ENCODE measurements at regions not wholly inside any gene's neighbourhood (a gene's known extent, or its start where the extent isn't known, plus 50 kb on each side); places are given as distances from the start of the nearest gene placed in this dataset.

DNA sequence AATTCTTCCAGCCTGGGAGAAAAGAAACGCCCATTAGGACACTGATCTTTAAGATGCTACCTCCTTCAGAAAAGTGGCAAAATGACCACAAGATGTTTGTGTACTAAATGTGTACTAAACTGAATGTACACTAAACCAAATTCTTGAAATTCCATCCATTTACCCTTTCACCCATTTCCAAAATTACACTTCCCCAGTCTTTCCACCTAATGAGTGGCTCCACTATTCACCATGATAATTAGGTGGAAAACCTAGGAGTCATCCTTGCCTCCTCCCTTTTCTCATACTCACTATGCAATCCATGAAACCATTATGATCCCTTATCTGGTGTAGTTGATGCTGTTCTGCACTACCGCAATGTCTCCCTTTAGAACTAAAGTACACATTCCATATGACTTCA, 452.1 kb upstream of the THBS1 start:
- intact Hi-C loops (cut with micrococcal nuclease; ENCODE audit: unreplicated experiment) = loop anchor here (5.0 kb wide), 1 partner anchor 454 kb away; the partner anchor contains the start of gene THBS1
- Histone ChIP-seq H3K36me3 (ENCODE audit: insufficient read depth, low read length, poor library complexity, severe bottlenecking) (no peaks in the 10 kb centered on the region), H3K27ac (ENCODE audit: low read depth, low read length, poor library complexity, severe bottlenecking) (no peak overlapping the region), H3K4me1 (ENCODE audit: insufficient read depth, low read length, poor library complexity, severe bottlenecking) (no peaks in the 10 kb centered on the region), H3K4me3 (ENCODE audit: low read depth, low read length, poor library complexity, severe bottlenecking) (no peak overlapping the region), H3K27me3 (replicated peaks; ENCODE audit: insufficient read depth, low read depth, low read length, poor library complexity) (peaks cover 18% of the 10 kb centered on the region), H3K9me3 (ENCODE audit: low read depth, low read length, poor library complexity, severe bottlenecking) (no peaks in the 10 kb centered on the region)
- ChIA-PET POLR2A (ENCODE audit: low non-redundant PET) (no interaction called here), CTCF (no interaction called here)
- BruUV-seq (replicated peaks) = no TSS peak
- no peak for DNase-seq (ENCODE audit: low spot score)
- no peak for TF ChIP-seq EZH2 (IDR thresholded peaks at IDR 0.05; ENCODE audit: borderline replicate concordance, low read depth, low read length, poor library complexity, severe bottlenecking)
- TF ChIP-seq, protein P1, sequence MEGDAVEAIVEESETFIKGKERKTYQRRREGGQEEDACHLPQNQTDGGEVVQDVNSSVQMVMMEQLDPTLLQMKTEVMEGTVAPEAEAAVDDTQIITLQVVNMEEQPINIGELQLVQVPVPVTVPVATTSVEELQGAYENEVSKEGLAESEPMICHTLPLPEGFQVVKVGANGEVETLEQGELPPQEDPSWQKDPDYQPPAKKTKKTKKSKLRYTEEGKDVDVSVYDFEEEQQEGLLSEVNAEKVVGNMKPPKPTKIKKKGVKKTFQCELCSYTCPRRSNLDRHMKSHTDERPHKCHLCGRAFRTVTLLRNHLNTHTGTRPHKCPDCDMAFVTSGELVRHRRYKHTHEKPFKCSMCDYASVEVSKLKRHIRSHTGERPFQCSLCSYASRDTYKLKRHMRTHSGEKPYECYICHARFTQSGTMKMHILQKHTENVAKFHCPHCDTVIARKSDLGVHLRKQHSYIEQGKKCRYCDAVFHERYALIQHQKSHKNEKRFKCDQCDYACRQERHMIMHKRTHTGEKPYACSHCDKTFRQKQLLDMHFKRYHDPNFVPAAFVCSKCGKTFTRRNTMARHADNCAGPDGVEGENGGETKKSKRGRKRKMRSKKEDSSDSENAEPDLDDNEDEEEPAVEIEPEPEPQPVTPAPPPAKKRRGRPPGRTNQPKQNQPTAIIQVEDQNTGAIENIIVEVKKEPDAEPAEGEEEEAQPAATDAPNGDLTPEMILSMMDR (conservative IDR thresholded peaks at IDR 0.05; ENCODE audit: low read depth, low read length) = no peak

DNA sequence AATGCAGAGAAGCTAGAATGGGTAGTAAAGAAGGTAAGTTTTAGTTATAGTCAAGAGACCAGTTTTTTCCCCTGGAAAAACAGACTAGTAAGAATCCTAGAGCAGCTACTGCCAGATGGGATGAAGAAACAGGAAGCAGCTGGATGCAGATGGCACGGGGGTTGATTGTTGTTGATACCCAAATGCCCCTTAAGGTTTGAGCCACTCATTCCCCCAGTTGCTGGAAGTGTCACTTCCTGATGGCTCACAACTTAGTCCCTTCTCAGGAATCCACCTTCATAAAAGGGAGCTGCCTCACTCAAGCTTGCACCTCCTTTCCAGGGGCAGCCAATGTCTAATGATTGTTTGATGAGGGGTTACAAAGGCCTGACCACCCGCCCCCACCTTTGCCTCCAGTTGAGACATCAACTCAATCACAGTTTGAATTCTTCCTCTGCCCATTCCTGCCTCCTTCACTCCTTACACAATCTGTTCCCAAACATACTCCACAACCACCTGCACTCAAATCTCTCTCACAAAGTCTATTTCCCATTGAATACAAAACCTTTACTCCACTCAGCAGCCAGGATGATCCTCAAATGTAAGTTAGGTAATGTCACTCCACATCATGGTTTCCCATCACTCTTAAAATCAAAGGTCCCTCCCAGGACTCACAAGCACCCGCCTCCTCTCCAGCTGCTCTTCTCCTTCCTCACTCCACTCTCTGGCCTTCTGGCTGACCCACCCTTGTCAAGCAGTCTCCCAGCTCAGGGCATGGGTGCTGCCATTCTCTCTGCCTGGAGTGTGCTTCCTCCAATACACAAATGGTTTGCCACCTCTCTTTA, 450.1 kb upstream of the THBS1 start:
- Histone ChIP-seq H3K27me3 (replicated peaks; ENCODE audit: insufficient read depth, low read depth, low read length, poor library complexity) (peaks cover 14% of the 10 kb centered on the region), H3K36me3 (ENCODE audit: insufficient read depth, low read length, poor library complexity, severe bottlenecking) (no peaks in the 10 kb centered on the region), H3K4me3 (ENCODE audit: low read depth, low read length, poor library complexity, severe bottlenecking) (no peak overlapping the region), H3K27ac (ENCODE audit: low read depth, low read length, poor library complexity, severe bottlenecking) (no peak overlapping the region), H3K4me1 (ENCODE audit: insufficient read depth, low read length, poor library complexity, severe bottlenecking) (no peaks in the 10 kb centered on the region), H3K9me3 (ENCODE audit: low read depth, low read length, poor library complexity, severe bottlenecking) (no peaks in the 10 kb centered on the region)
- DNase-seq (ENCODE audit: low spot score) = no peak
- POLR2A ChIA-PET (ENCODE audit: low non-redundant PET) = no interaction called here
- CTCF ChIA-PET = no interaction called here
- intact Hi-C loops (cut with micrococcal nuclease; ENCODE audit: unreplicated experiment) = no loop called here
- TF ChIP-seq, protein P1 (conservative IDR thresholded peaks at IDR 0.05; ENCODE audit: low read depth, low read length) = no peak
- TF ChIP-seq EZH2 (IDR thresholded peaks at IDR 0.05; ENCODE audit: borderline replicate concordance, low read depth, low read length, poor library complexity, severe bottlenecking) = no peak
- no TSS peak for BruUV-seq (replicated peaks)

DNA sequence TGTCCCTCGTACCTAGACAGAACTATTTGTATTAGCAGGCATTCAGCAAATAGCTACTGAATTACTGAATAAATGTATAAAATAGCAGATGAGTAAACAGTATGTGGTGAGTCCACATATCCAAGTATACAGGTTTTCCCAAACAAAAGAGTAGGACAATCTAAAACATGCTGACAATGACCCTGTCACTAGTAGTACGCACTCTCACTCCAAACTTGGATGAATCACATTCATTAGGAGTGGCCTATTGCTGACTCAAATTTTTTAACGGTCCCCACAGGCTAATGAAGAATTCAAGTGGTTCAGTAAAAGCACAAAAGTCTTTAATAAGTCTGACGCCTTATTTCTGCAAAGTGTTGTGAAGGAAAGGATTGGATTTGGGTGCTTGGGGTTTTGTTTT, 449.3 kb upstream of the THBS1 start:
- no peak for DNase-seq (ENCODE audit: low spot score)
- H3K36me3 ChIP-seq (ENCODE audit: insufficient read depth, low read length, poor library complexity, severe bottlenecking) = no peaks in the 10 kb centered on the region
- no peaks in the 10 kb centered on the region for H3K9me3 ChIP-seq (ENCODE audit: low read depth, low read length, poor library complexity, severe bottlenecking)
- no TSS peak for BruUV-seq (replicated peaks)
- CTCF ChIA-PET = no interaction called here
- H3K4me1 ChIP-seq (ENCODE audit: insufficient read depth, low read length, poor library complexity, severe bottlenecking) = no peaks in the 10 kb centered on the region
- H3K27ac ChIP-seq (ENCODE audit: low read depth, low read length, poor library complexity, severe bottlenecking) = no peak overlapping the region
- intact Hi-C loops (cut with micrococcal nuclease; ENCODE audit: unreplicated experiment) = no loop called here
- POLR2A ChIA-PET (ENCODE audit: low non-redundant PET) = no interaction called here
- TF ChIP-seq, protein P1 (conservative IDR thresholded peaks at IDR 0.05; ENCODE audit: low read depth, low read length) = no peak
- TF ChIP-seq EZH2 (IDR thresholded peaks at IDR 0.05; ENCODE audit: borderline replicate concordance, low read depth, low read length, poor library complexity, severe bottlenecking) = no peak
- H3K4me3 ChIP-seq (ENCODE audit: low read depth, low read length, poor library complexity, severe bottlenecking) = no peak overlapping the region
- H3K27me3 ChIP-seq (replicated peaks; ENCODE audit: insufficient read depth, low read depth, low read length, poor library complexity) = peaks cover 22% of the 10 kb centered on the region
